Neuronal stem cell (in vitro differentiated cells): ENCODE measurements at regions not wholly inside any gene's neighbourhood (a gene's known extent, or its start where the extent isn't known, plus 50 kb on each side); places are given as distances from the start of the nearest gene placed in this dataset.

Source experiments
- DNase-seq: peaks from one replicate; pipeline ENCODE4 v3.0.0-alpha.2; 2013; ENCODE audit warnings: low spot score
- H2AFZ ChIP-seq: one replicate; pipeline ENCODE4 v1.6.1; 2013; ENCODE audit warnings: mild to moderate bottlenecking, low read length, inconsistent platforms
- H2AK5ac ChIP-seq: 2 replicates; pipeline ENCODE4 v1.6.1; 2013; ENCODE audit warnings: low read depth, mild to moderate bottlenecking, inconsistent platforms, low read length, moderate library complexity, mixed read lengths
- H2BK120ac ChIP-seq: 2 replicates; pipeline ENCODE4 v1.6.1; 2013; ENCODE audit warnings: low read depth, mild to moderate bottlenecking, inconsistent platforms, low read length, moderate library complexity, mixed read lengths
- H2BK12ac ChIP-seq: one replicate; pipeline ENCODE4 v1.6.1; 2013; ENCODE audit warnings: low read length, inconsistent platforms
- H2BK15ac ChIP-seq: 2 replicates; pipeline ENCODE4 v1.6.1; 2013; ENCODE audit warnings: mild to moderate bottlenecking, low read length, inconsistent platforms, mixed read lengths
- H2BK5ac ChIP-seq: one replicate; pipeline ENCODE4 v1.6.1; 2013; ENCODE audit warnings: inconsistent platforms, mild to moderate bottlenecking, low read length, moderate library complexity
- H3K14ac ChIP-seq: one replicate; pipeline ENCODE4 v1.6.1; 2013; ENCODE audit warnings: low read length, inconsistent platforms
- H3K18ac ChIP-seq: 2 replicates; pipeline ENCODE4 v1.6.1; 2013; ENCODE audit warnings: low read length, inconsistent platforms
- H3K23ac ChIP-seq: 2 replicates; pipeline ENCODE4 v1.6.1; 2013; ENCODE audit warnings: low read depth, mild to moderate bottlenecking, mixed read lengths, low read length, inconsistent platforms; ENCODE audit not compliant: poor library complexity
- H3K27ac ChIP-seq: replicated peaks from 3 replicates; pipeline ENCODE4 v1.5.1; 2013; ENCODE audit warnings: low read length, inconsistent platforms
- H3K27me3 ChIP-seq, 3 experiments: 2 replicates each; pipeline ENCODE4 v1.6.1; 2013; ENCODE audit warnings: low read length in 3 of 3, mild to moderate bottlenecking in 2 of 3, inconsistent platforms in 1 of 3, low read depth in 1 of 3, mixed read lengths in 1 of 3, moderate library complexity in 1 of 3; ENCODE audit not compliant: control insufficient read depth in 3 of 3, insufficient read depth in 3 of 3
- H3K36me3 ChIP-seq, 2 donors: replicated peaks in 1 of 2; 2 replicates each; pipeline ENCODE4 v1.6.1; 2013; ENCODE audit warnings: low read length in 2 of 2; ENCODE audit not compliant: control insufficient read depth in 2 of 2, insufficient read depth in 2 of 2
- H3K4ac ChIP-seq: 2 replicates; pipeline ENCODE4 v1.6.1; 2013; ENCODE audit warnings: inconsistent platforms, mild to moderate bottlenecking, low read length, moderate library complexity
- H3K4me1 ChIP-seq, 2 donors: 1 replicate in 1 of 2; 2 replicates in 1 of 2; pipeline ENCODE4 v1.6.1; 2013; ENCODE audit warnings: low read length in 2 of 2, low read depth in 1 of 2; ENCODE audit not compliant: control insufficient read depth in 2 of 2, insufficient read depth in 1 of 2
- H3K4me2 ChIP-seq: one replicate; pipeline ENCODE4 v1.6.1; 2013; ENCODE audit warnings: mild to moderate bottlenecking, low read length, inconsistent platforms; ENCODE audit not compliant: insufficient read depth, poor library complexity, severe bottlenecking
- H3K4me3 ChIP-seq, 2 donors: 2 replicates each; pipeline ENCODE4 v1.5.1; 2013; ENCODE audit warnings: low read length in 2 of 2, mild to moderate bottlenecking in 2 of 2, inconsistent platforms in 1 of 2, moderate library complexity in 1 of 2
- H3K79me1 ChIP-seq: one replicate; pipeline ENCODE4 v1.6.1; 2013; ENCODE audit warnings: low read depth, mild to moderate bottlenecking, inconsistent platforms, low read length, moderate library complexity
- H3K9ac ChIP-seq: one replicate; pipeline ENCODE4 v1.6.1; 2013; ENCODE audit warnings: mild to moderate bottlenecking, low read depth, low read length, inconsistent platforms; ENCODE audit not compliant: poor library complexity
- H3K9me3 ChIP-seq, 2 donors: replicated peaks in 1 of 2; 2 replicates each; pipeline versions ENCODE3 to v1.6.1; 2013; ENCODE audit warnings: low read length in 2 of 2, mild to moderate bottlenecking in 2 of 2, inconsistent platforms in 1 of 2, low read depth in 1 of 2, mixed read lengths in 1 of 2, moderate library complexity in 1 of 2; ENCODE audit not compliant: control insufficient read depth in 2 of 2, insufficient read depth in 1 of 2
- H4K8ac ChIP-seq: one replicate; pipeline ENCODE4 v1.6.1; 2013; ENCODE audit warnings: low read depth, mild to moderate bottlenecking, inconsistent platforms, low read length, moderate library complexity
- H4K91ac ChIP-seq: one replicate; pipeline ENCODE4 v1.6.1; 2013; ENCODE audit warnings: low read length, low read depth, mild to moderate bottlenecking, inconsistent platforms; ENCODE audit not compliant: poor library complexity
- WGBS, 2 donors: extraction: QIAGEN DNeasy Blood & Tissue Kit; methylation state at CpG; one replicate each; pipeline ENCODE4 v1.1.7; 2013; ENCODE audit warnings: missing lambda C conversion rate in 2 of 2, mixed read lengths in 1 of 2; ENCODE audit not compliant: insufficient read length in 2 of 2, insufficient replicate concordance in 1 of 2; ENCODE audit errors: extremely low coverage in 2 of 2; 5-methylcytosine and 5-hydroxymethylcytosine counted together

GRCh38 chr9:129490583-129491486 is 130.1 kb downstream of the C9orf50 start:
- no peak overlapping the region for H3K9ac ChIP-seq
- H2BK5ac ChIP-seq, result peak overlapping the region; percentile 76
- no peak overlapping the region for H4K91ac ChIP-seq
- H3K4me3 ChIP-seq, result peak overlapping the region; percentile 29 to 52
- peak overlapping the region; percentile 48 for H3K14ac ChIP-seq
- peak overlapping the region; percentile 37 for H2BK120ac ChIP-seq
- DNase-seq, result no peak
- peaks cover 39 to 70% of the 10 kb centered on the region in 2 donors for H3K4me1 ChIP-seq
- no peak overlapping the region for H3K4me2 ChIP-seq
- H3K4ac ChIP-seq, result no peak overlapping the region
- peak overlapping the region; percentile 81 for H2BK15ac ChIP-seq
- H2AK5ac ChIP-seq, result peak overlapping the region; percentile 90
- H3K23ac ChIP-seq, result peak overlapping the region; percentile 66
- peak overlapping the region; percentile 81 for H3K18ac ChIP-seq
- peaks cover 0 to 11% (median 0%) of the 10 kb centered on the region in 3 experiments for H3K27me3 ChIP-seq
- H3K9me3 ChIP-seq, result no peaks in the 10 kb centered on the region
- peak overlapping the region; percentile 98 for H2BK12ac ChIP-seq
- H3K79me1 ChIP-seq, result no peaks in the 10 kb centered on the region
- peaks cover 0 to 12% of the 10 kb centered on the region in 2 donors for H3K36me3 ChIP-seq
- H3K27ac ChIP-seq, result no peak overlapping the region
- H4K8ac ChIP-seq, result no peak overlapping the region
- no peak overlapping the region for H2AFZ ChIP-seq
- no CpG with 5 or more reads among the region's 11 CpGs for WGBS, 2 donors

GRCh38 chr9:129489838-129490582 is 130.9 kb downstream of the C9orf50 start:
- WGBS, 2 donors, result 100% methylated on average over 2 of the region's 15 CpGs; no CpG with 5 or more reads in 1 of the 2 donors
- Histone ChIP-seq H3K14ac (peak overlapping the region; percentile 48), H3K79me1 (no peaks in the 10 kb centered on the region), H2BK120ac (peak overlapping the region; percentile 37), H3K23ac (peak overlapping the region; percentile 59), H2AK5ac (peak overlapping the region; percentile 90), H2BK12ac (peak overlapping the region; percentile 98), H4K91ac (no peak overlapping the region), H2BK15ac (peak overlapping the region; percentile 72), H3K27ac (no peak overlapping the region), H3K27me3 (peaks cover 0 to 11% (median 0%) of the 10 kb centered on the region in 3 experiments), H3K4me3 (peak overlapping the region; percentile 9 to 52), H2BK5ac (peak overlapping the region; percentile 76), H3K36me3 (peaks cover 0 to 12% of the 10 kb centered on the region in 2 donors), H3K9me3 (no peaks in the 10 kb centered on the region), H3K18ac (peak overlapping the region; percentile 91), H2AFZ (no peak overlapping the region), H3K4me1 (peaks cover 31 to 69% of the 10 kb centered on the region in 2 donors), H3K4ac (no peak overlapping the region), H3K4me2 (no peak overlapping the region), H4K8ac (peak overlapping the region; percentile 97), H3K9ac (no peak overlapping the region)
- no peak for DNase-seq

- WGBS, 2 donors, result no CpG with 5 or more reads among the region's 46 CpGs
- Histone ChIP-seq H3K27ac (no peak overlapping the region), H3K4me1 (peaks cover 39 to 71% of the 10 kb centered on the region in 2 donors)
Observed at GRCh38 chr9:129487658-129488483, 133.0 kb downstream of the C9orf50 start.

More at GRCh38 chr9:129487658-129488483, 133.0 kb downstream of the C9orf50 start:
- H3K14ac ChIP-seq, result peak overlapping the region; percentile 61
- H3K9me3 ChIP-seq, result no peaks in the 10 kb centered on the region
- H2BK120ac ChIP-seq, result peak overlapping the region; percentile 96
- peak overlapping the region; percentile 98 for H2BK12ac ChIP-seq
- peak overlapping the region; percentile 87 for H3K9ac ChIP-seq
- peaks cover 0 to 7% of the 10 kb centered on the region in 2 donors for H3K36me3 ChIP-seq
- H2AK5ac ChIP-seq, result peak overlapping the region; percentile 3
- peak overlapping the region in 1 of 2 donors; percentile 52 for H3K4me3 ChIP-seq
- H2BK5ac ChIP-seq, result peak overlapping the region; percentile 1
- no peak overlapping the region for H4K8ac ChIP-seq
- peak overlapping the region; percentile 41 for H3K4me2 ChIP-seq
- H3K4ac ChIP-seq, result peak overlapping the region; percentile 72
- peaks cover 0 to 14% (median 0%) of the 10 kb centered on the region in 3 experiments for H3K27me3 ChIP-seq
- no peaks in the 10 kb centered on the region for H3K79me1 ChIP-seq
- H4K91ac ChIP-seq, result no peak overlapping the region
- peak overlapping the region; percentile 100 for H2BK15ac ChIP-seq
- peak overlapping the region; percentile 77 for H2AFZ ChIP-seq
- DNase-seq, result no peak
- H3K23ac ChIP-seq, result peak overlapping the region; percentile 77
- peak overlapping the region; percentile 98 for H3K18ac ChIP-seq
